Stimulated activated naive CD8-positive, alpha-beta T cell treated with anti-CD3 and anti-CD28 coated beads, Interleukin-15, amount 100 ng/mL, for 72 hours (primary cell): ENCODE measurements at regions not wholly inside any gene's neighbourhood (a gene's known extent, or its start where the extent isn't known, plus 50 kb on each side); places are given as distances from the start of the nearest gene placed in this dataset.

ENCODE experiments used
- ATAC-seq: fragments of 150-1000 bp; cut with Tn5 transposase; 2 replicates; pipeline ENCODE4 v1.10.0; 2021; ENCODE audit warnings: mild to moderate bottlenecking, moderate library complexity
- DNase-seq, 2 donors: peaks; one replicate each; pipeline ENCODE4 v3.0.0; 2021 to 2022
- H3K27ac Mint-ChIP-seq, 2 donors: one replicate each; pipeline ENCODE4 v1.8.0; 2022; ENCODE audit warnings: mild to moderate bottlenecking in 2 of 2, mixed read lengths in 2 of 2, moderate library complexity in 2 of 2
- H3K27me3 Mint-ChIP-seq: one replicate; pipeline ENCODE4 v1.8.0; 2022; ENCODE audit warnings: mixed read lengths
- H3K4me1 Mint-ChIP-seq: one replicate; pipeline ENCODE4 v1.8.0; 2022; ENCODE audit warnings: mild to moderate bottlenecking, mixed read lengths
- H3K4me3 Mint-ChIP-seq, 2 donors: one replicate each; pipeline ENCODE4 v1.8.0; 2022; ENCODE audit warnings: mild to moderate bottlenecking in 2 of 2, mixed read lengths in 2 of 2, moderate library complexity in 1 of 2
- H3K9me3 Mint-ChIP-seq, 2 donors: one replicate each; pipeline ENCODE4 v1.8.0; 2022; ENCODE audit warnings: mixed read lengths in 2 of 2

GRCh38 chr2:236969767-236970655, 115.7 kb upstream of the COPS8 start:
- peak; percentile 27 for ATAC-seq
- Mint-ChIP-seq H3K9me3 (no peaks in the 10 kb centered on the region), H3K27me3 (no peaks in the 10 kb centered on the region), H3K27ac (peak overlapping the region; percentile 95 to 96), H3K4me1 (peaks cover 47% of the 10 kb centered on the region), H3K4me3 (peak overlapping the region; percentile 67 to 82)
- peak in 1 of 2 donors; percentile 8 for DNase-seq

GRCh38 chr2:236970656-236971010, 115.1 kb upstream of the COPS8 start:
- DNase-seq (no peak), ATAC-seq (no peak)
- Mint-ChIP-seq H3K4me1 (peaks cover 47% of the 10 kb centered on the region), H3K27ac (no peak overlapping the region), H3K4me3 (no peak overlapping the region), H3K9me3 (no peaks in the 10 kb centered on the region), H3K27me3 (no peaks in the 10 kb centered on the region)

- no peak overlapping the region for H3K27ac Mint-ChIP-seq
Measured at GRCh38 chr2:236971131-236971821, 114.4 kb upstream of the COPS8 start.

GRCh38 chr2:236971919-236972381, 113.7 kb upstream of the COPS8 start:
- no peaks in the 10 kb centered on the region for H3K27me3 Mint-ChIP-seq
- DNase-seq, result no peak
- H3K9me3 Mint-ChIP-seq, result no peaks in the 10 kb centered on the region
- no peak overlapping the region for H3K4me3 Mint-ChIP-seq
- ATAC-seq, result no peak
- no peak overlapping the region for H3K27ac Mint-ChIP-seq
- peaks cover 42% of the 10 kb centered on the region for H3K4me1 Mint-ChIP-seq

More at GRCh38 chr2:236971131-236971821, 114.4 kb upstream of the COPS8 start:
- DNase-seq, result no peak
- ATAC-seq, result no peak
- Mint-ChIP-seq H3K27me3 (no peaks in the 10 kb centered on the region), H3K4me1 (peaks cover 47% of the 10 kb centered on the region), H3K9me3 (no peaks in the 10 kb centered on the region), H3K4me3 (no peak overlapping the region)

GRCh38 chr2:236972491-236973342, 113.0 kb upstream of the COPS8 start:
- ATAC-seq (no peak), DNase-seq (no peak)
- Mint-ChIP-seq H3K4me3 (no peak overlapping the region), H3K27me3 (no peaks in the 10 kb centered on the region), H3K27ac (no peak overlapping the region), H3K4me1 (peaks cover 35% of the 10 kb centered on the region), H3K9me3 (no peaks in the 10 kb centered on the region)

GRCh38 chr2:236973343-236973980, 112.2 kb upstream of the COPS8 start:
- no peak overlapping the region for H3K27ac Mint-ChIP-seq
- DNase-seq, result no peak
- peaks cover 27% of the 10 kb centered on the region for H3K4me1 Mint-ChIP-seq
- H3K27me3 Mint-ChIP-seq, result no peaks in the 10 kb centered on the region
- H3K9me3 Mint-ChIP-seq, result no peaks in the 10 kb centered on the region
- H3K4me3 Mint-ChIP-seq, result no peak overlapping the region
- ATAC-seq, result no peak

GRCh38 chr2:236974148-236974547, 111.5 kb upstream of the COPS8 start:
- no peaks in the 10 kb centered on the region for H3K9me3 Mint-ChIP-seq
- H3K27ac Mint-ChIP-seq, result no peak overlapping the region
- peaks cover 20% of the 10 kb centered on the region for H3K4me1 Mint-ChIP-seq
- ATAC-seq, result no peak
- no peaks in the 10 kb centered on the region for H3K27me3 Mint-ChIP-seq
- no peak overlapping the region for H3K4me3 Mint-ChIP-seq
- DNase-seq, result no peak

DNA sequence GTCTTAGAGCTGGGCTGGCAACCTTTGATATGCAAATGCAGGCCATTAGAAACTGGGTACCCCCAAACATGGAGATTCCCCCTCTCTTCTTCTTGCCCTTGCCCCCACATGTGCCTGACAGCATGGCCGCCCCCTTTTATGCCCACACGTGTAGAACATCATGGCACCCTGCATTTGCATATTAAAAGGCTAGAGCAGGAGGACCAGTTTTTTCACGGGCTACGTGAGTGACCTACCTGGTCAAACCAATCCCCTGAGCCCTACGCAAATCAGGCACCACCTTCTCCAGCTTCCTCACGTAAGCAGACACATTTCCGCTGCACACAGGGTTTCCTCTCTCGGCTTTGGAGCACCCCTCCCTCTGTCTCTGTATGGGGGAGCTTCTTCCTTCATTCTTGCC, 110.9 kb upstream of the COPS8 start:
- H3K4me1 Mint-ChIP-seq, result peaks cover 14% of the 10 kb centered on the region
- ATAC-seq (no peak), DNase-seq (no peak)
- no peak overlapping the region for H3K4me3 Mint-ChIP-seq
- H3K9me3 Mint-ChIP-seq, result no peaks in the 10 kb centered on the region
- no peak overlapping the region for H3K27ac Mint-ChIP-seq
- no peaks in the 10 kb centered on the region for H3K27me3 Mint-ChIP-seq

- Mint-ChIP-seq H3K9me3 (no peaks in the 10 kb centered on the region), H3K27me3 (no peaks in the 10 kb centered on the region), H3K4me1 (peaks cover 6% of the 10 kb centered on the region), H3K27ac (no peak overlapping the region), H3K4me3 (no peak overlapping the region)
- no peak for DNase-seq
- no peak for ATAC-seq
Measured at GRCh38 chr2:236975766-236976165, 109.9 kb upstream of the COPS8 start.

DNA sequence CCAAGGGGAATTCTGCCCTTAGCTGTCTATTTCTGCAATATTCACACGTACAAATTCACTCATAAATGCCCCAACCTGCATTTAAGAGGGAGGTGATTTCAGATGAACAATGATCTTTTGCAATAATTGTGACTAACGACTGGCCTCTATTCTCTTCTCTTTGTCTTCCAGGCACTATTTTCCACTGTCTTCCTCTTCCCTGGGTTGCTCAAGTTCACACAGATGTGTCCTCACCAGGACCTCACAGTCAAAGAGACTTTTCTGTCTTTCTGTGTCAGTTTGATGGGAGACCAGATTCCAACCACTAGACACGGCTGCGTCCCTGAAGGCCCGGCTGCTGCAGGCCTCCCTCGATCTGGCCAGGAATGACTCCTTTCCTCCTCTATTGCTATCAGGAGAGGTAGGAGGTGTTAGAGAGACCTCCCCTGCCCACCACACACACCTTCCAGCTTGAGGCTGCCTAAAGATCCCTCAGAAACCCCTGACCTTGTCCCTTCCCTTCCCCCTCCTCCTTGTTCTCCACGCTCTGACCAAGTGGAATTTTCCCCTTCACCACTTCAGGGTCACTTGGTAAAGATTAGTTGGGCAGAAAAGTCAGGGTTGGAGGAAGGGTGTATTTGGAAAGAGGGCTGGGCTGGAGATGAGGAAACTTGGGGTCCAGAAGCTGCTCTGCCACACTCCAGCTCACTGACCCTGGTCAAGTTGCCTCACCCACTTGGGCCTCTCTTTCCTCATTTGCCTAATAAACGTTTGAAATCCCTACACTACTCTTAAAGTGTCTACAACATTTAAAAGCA, 109.2 kb upstream of the COPS8 start:
- Mint-ChIP-seq H3K27ac (peak overlapping the region in 1 of 2 donors; percentile 17), H3K9me3 (no peaks in the 10 kb centered on the region), H3K4me3 (no peak overlapping the region), H3K4me1 (no peaks in the 10 kb centered on the region), H3K27me3 (no peaks in the 10 kb centered on the region)
- DNase-seq (no peak), ATAC-seq (no peak)

DNA sequence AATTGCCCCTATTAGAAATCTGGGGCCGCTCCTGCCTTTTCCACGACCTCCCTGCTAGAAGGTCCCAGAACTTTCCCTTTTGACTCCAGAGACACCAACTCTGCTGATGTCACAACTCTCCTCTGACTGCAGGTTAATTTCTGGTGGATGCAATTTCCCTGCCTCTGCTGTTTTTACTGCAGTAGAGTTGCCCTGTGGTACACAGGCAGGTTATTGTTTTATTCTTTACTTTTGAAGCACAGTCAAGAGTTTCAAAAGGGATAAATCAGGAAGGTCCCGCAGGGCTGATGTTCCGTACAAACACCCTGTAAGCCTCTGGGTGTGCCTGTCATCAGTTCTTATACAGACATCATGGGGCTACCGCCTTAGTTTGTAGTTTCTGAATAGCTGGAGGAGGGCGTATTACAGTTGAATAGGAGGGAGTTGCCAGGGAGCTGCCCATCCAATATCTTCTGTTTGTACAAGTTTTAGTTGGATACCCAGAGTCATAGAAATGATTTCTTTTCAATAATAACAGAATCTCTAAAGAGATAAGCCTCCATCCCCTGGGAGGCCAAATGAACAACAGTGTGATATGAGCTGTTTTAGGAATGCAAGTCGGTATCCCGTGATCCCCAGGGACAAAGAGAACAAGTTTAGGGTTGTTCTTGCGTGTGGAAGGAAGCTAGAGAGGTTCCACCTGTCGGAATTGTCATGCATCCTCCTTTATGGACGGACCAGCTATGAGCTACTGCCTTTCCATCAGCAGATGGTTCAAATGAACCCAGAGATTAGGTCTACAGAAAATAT, 108.4 kb upstream of the COPS8 start:
- no peaks in the 10 kb centered on the region for H3K4me1 Mint-ChIP-seq
- H3K9me3 Mint-ChIP-seq, result peaks cover 0 to 1% of the 10 kb centered on the region in 2 donors
- no peak for ATAC-seq
- no peak for DNase-seq
- peak overlapping the region in 1 of 2 donors; percentile 42 for H3K27ac Mint-ChIP-seq
- H3K27me3 Mint-ChIP-seq, result no peaks in the 10 kb centered on the region
- no peak overlapping the region for H3K4me3 Mint-ChIP-seq

DNA sequence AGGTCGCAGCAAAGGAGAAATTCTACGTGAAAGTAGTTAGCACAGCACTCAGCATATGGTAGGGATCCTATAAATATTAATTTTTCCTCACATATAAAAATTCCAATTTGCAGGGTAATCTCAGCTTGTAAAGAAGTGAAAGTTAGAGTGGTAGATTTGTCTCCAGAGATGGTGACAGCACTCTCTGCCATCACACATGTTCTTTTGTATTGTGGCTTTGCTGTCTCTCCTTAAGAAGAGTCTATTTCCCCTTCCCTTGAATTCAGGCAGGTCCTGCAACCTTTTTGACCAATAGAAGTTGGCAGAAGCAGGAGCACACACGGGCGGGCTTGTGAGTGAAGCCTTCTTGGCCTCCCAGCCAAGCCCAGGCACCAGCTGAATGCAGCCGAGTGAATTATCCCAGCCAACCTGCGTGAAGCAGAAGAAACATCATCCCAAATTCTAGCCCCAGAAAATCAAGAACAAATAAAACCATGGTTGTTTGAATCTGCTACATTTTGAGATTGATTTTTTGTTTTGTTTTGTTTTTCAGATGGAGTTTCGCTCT, 107.8 kb upstream of the COPS8 start:
- ATAC-seq, result no peak
- Mint-ChIP-seq H3K27ac (no peak overlapping the region), H3K4me1 (no peaks in the 10 kb centered on the region), H3K4me3 (no peak overlapping the region), H3K9me3 (peaks cover 5 to 8% of the 10 kb centered on the region in 2 donors), H3K27me3 (no peaks in the 10 kb centered on the region)
- DNase-seq, result no peak

- H3K27me3 Mint-ChIP-seq, result no peaks in the 10 kb centered on the region
- H3K27ac Mint-ChIP-seq, result no peak overlapping the region
- peaks cover 9 to 16% of the 10 kb centered on the region in 2 donors for H3K9me3 Mint-ChIP-seq
Measured at GRCh38 chr2:236979664-236980063, 106.0 kb upstream of the COPS8 start.

DNA sequence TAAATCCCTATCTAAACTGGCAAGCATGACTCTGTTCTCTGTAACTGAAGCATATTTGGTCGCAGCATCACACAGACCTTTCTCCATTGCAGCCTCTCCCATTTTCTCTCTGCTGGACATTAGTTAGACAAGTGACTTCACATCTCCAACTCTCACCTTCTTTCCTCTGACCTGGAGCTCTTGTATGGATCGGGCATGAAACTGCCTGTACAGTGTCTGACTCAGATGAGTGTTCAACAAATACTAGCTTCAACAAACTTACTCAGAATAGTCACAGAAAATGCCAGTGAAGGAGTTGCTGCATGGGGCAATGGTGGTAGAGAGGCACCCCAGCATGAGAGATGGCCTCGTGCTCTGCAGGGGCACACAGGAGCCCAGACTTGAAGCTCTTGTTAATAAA, 104.7 kb upstream of the COPS8 start:
- H3K9me3 Mint-ChIP-seq, result peaks cover 9 to 18% of the 10 kb centered on the region in 2 donors
- H3K4me3 Mint-ChIP-seq, result no peak overlapping the region
- no peak for ATAC-seq
- H3K27ac Mint-ChIP-seq, result no peak overlapping the region
- DNase-seq, result no peak
- H3K4me1 Mint-ChIP-seq, result no peaks in the 10 kb centered on the region
- no peaks in the 10 kb centered on the region for H3K27me3 Mint-ChIP-seq

More at GRCh38 chr2:236979664-236980063, 106.0 kb upstream of the COPS8 start:
- no peak for DNase-seq
- no peak overlapping the region for H3K4me3 Mint-ChIP-seq
- H3K4me1 Mint-ChIP-seq, result no peaks in the 10 kb centered on the region
- ATAC-seq, result no peak
